ENCODE measurements at regions not wholly inside any gene's neighbourhood (a gene's known extent, or its start where the extent isn't known, plus 50 kb on each side); places are given as distances from the start of the nearest gene placed in this dataset.

DNA sequence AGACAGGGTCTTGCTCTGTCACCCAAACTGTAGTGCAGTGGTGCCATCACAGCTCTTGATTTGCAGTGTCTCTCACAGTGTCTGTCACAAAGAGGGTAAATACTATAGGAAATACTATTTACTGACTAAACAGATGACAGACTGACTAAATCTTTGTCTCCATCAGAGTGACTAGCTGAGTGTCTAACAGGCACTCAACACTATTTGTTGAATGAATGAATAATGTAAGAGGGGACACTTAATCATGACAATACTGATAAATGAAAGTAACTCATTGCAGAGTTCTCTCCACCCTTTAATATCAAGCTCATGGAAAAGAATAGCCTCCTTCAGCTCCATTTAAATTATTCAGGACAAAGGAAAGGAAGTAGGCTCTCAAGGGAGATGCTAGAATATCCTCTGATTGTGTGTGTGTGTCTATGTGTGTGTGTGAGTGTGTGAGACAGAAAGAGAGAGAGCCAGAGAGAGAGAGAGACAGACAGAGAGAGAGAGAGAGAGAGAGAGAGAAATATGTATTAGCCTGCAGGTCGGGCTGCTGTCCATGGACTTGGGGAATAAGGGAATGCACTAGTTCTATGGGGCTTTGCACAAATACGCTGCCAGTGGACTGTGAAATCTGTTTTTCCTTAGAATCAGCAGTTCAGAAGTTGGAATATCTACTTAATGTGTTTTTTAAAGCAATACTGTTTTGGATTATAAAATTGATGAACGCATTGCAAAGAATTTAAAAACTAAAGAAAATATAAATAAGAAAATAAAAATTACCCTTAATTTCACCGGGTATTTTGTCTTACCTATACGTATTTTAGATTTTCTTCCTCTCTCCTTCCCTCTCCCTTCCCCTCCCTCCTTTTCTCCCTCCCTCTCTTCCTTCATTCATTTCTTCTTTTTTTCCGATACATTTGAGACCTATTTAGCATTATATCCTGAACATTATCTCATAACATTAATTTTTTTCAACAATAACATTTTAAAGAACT, 132.9 kb upstream of the LRIG1 start:
- Histone ChIP-seq H3K4me2 (ENCODE audit: control insufficient read depth, insufficient read depth) (no peak overlapping the region), H3K9ac (ENCODE audit: control insufficient read depth, insufficient read depth, low read length) (no peak overlapping the region), H3K36me3 (ENCODE audit: control insufficient read depth in 2 of 2, insufficient read depth in 2 of 2, low read length in 1 of 2) (no peaks in the 10 kb centered on the region), H4K20me1 (ENCODE audit: control insufficient read depth, insufficient read depth) (no peaks in the 10 kb centered on the region), H3K27ac (ENCODE audit: control insufficient read depth, insufficient read depth) (no peak overlapping the region), H3K4me3 (no peak overlapping the region), H3K79me2 (ENCODE audit: control insufficient read depth, insufficient read depth, low read length) (no peaks in the 10 kb centered on the region), H3K9me3 (replicated peaks; ENCODE audit: control insufficient read depth, insufficient read depth, low read length) (no peaks in the 10 kb centered on the region), H2AFZ (ENCODE audit: control insufficient read depth, low read depth, low read length) (no peak overlapping the region), H3K27me3 (replicated peaks in 1 of 2; ENCODE audit: control insufficient read depth in 2 of 2, insufficient read depth in 2 of 2, low read length in 1 of 2) (no peaks in the 10 kb centered on the region; a peak in 1 of 4 replicates), H3K4me1 (ENCODE audit: control insufficient read depth, insufficient read depth, low read length) (no peaks in the 10 kb centered on the region)
- POLR2A ChIA-PET = no interaction called here
- no TSS peak for BruUV-seq (replicated peaks)
- intact Hi-C loops (cut with micrococcal nuclease; ENCODE audit: unreplicated experiment) = no loop called here
- in situ Hi-C loops (cut with MboI) = no loop called here
- no peak for ATAC-seq
- FAIRE-seq = no peak
- no peak for DNase-seq (ENCODE audit: low read depth, low spot score)
- TF ChIP-seq SREBF1 (IDR thresholded peaks at IDR 0.05; ENCODE audit: low read length) (no peak), ZNF217 (IDR thresholded peaks at IDR 0.05) (no peak), NFYA (IDR thresholded peaks at IDR 0.05; ENCODE audit: borderline replicate concordance, low read depth, low read length) (no peak), SUZ12 (IDR thresholded peaks at IDR 0.05; ENCODE audit: unreplicated experiment) (no peak), NR2C2 (IDR thresholded peaks at IDR 0.05; ENCODE audit: borderline replicate concordance, control insufficient read depth, insufficient read length, low read depth) (no peak), KAT2A (conservative IDR thresholded peaks at IDR 0.05; ENCODE audit: control insufficient read depth, low read depth, low read length) (no peak), FOXM1 (IDR thresholded peaks at IDR 0.05; ENCODE audit: low read depth, low read length) (no peak), NR2F1 (conservative IDR thresholded peaks at IDR 0.05) (no peak)
- TF ChIP-seq, protein P1, sequence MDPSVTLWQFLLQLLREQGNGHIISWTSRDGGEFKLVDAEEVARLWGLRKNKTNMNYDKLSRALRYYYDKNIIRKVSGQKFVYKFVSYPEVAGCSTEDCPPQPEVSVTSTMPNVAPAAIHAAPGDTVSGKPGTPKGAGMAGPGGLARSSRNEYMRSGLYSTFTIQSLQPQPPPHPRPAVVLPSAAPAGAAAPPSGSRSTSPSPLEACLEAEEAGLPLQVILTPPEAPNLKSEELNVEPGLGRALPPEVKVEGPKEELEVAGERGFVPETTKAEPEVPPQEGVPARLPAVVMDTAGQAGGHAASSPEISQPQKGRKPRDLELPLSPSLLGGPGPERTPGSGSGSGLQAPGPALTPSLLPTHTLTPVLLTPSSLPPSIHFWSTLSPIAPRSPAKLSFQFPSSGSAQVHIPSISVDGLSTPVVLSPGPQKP (IDR thresholded peaks at IDR 0.05; ENCODE audit: low read depth, low read length) = no peak
- TF ChIP-seq, protein P2, sequence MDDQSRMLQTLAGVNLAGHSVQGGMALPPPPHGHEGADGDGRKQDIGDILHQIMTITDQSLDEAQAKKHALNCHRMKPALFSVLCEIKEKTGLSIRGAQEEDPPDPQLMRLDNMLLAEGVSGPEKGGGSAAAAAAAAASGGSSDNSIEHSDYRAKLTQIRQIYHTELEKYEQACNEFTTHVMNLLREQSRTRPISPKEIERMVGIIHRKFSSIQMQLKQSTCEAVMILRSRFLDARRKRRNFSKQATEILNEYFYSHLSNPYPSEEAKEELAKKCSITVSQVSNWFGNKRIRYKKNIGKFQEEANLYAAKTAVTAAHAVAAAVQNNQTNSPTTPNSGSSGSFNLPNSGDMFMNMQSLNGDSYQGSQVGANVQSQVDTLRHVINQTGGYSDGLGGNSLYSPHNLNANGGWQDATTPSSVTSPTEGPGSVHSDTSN (IDR thresholded peaks at IDR 0.05; ENCODE audit: insufficient replicate concordance, low read depth, low read length) = no peak
- TF ChIP-seq, protein P3, sequence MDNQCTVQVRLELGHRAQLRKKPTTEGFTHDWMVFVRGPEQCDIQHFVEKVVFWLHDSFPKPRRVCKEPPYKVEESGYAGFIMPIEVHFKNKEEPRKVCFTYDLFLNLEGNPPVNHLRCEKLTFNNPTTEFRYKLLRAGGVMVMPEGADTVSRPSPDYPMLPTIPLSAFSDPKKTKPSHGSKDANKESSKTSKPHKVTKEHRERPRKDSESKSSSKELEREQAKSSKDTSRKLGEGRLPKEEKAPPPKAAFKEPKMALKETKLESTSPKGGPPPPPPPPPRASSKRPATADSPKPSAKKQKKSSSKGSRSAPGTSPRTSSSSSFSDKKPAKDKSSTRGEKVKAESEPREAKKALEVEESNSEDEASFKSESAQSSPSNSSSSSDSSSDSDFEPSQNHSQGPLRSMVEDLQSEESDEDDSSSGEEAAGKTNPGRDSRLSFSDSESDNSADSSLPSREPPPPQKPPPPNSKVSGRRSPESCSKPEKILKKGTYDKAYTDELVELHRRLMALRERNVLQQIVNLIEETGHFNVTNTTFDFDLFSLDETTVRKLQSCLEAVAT (IDR thresholded peaks at IDR 0.05) = no peak
- CTCF ChIA-PET = interaction anchor here (1.0 kb wide), 1 partner anchor 182 kb away, joined by 3 read pairs; no protein-coding TSS in a partner anchor
- RAD21 ChIA-PET (ENCODE audit: unreplicated experiment) = no interaction called here
- 27% methylated on average over 6 of the region's 6 CpGs for WGBS (ENCODE audit: insufficient coverage, insufficient replicate concordance, low lambda C conversion rate, missing lambda C conversion rate)
- SMC1A ChIA-PET (ENCODE audit: uncharacterized antibody, unreplicated experiment) = no interaction called here

Measured in GM12878 (cell line).